OCI-LY3 (cell line): ENCODE measurements at regions not wholly inside any gene's neighbourhood (a gene's known extent, or its start where the extent isn't known, plus 50 kb on each side); places are given as distances from the start of the nearest gene placed in this dataset.
"Not testable (repeated sequence)": the region's sequence is repeated elsewhere in the genome, so short reads cannot be mapped to it uniquely, and the experiment has no call there.

Experiments used
- H2AFZ ChIP-seq: fragments of 200-600, 300-600 bp; shearing (Covaris generic); 2 replicates; pipeline ENCODE4 v1.6.0; 2014; ENCODE audit warnings: antibody characterized with exemption, low read depth, low read length
- H3K27ac ChIP-seq: fragments of 200-600, 300-600 bp; sonication (generic); 2 replicates; pipeline ENCODE4 v1.5.1; 2014; ENCODE audit warnings: mild to moderate bottlenecking, low read length, moderate library complexity, mixed read lengths
- H3K27me3 ChIP-seq: fragments of 200-600, 300-600 bp; sonication (generic); 2 replicates; pipeline ENCODE4 v1.6.1; 2014; ENCODE audit warnings: low read depth, low read length, mixed read lengths
- H3K36me3 ChIP-seq: fragments of 200-600, 300-600 bp; sonication (generic); replicated peaks from 2 replicates; pipeline ENCODE3; 2014; ENCODE audit warnings: low read depth, low read length, mixed read lengths
- H3K4me1 ChIP-seq: fragments of 300-600, 200-600 bp; sonication (generic); 2 replicates; pipeline ENCODE4 v1.6.1; 2014; ENCODE audit warnings: low read length, mixed read lengths
- H3K4me2 ChIP-seq: fragments of 200-600, 300-600 bp; sonication (generic); 2 replicates; pipeline ENCODE4 v1.6.1; 2014; ENCODE audit warnings: low read length, mixed read lengths
- H3K4me3 ChIP-seq: fragments of 300-600, 200-600 bp; sonication (generic); 2 replicates; pipeline ENCODE4 v1.5.1; 2014; ENCODE audit warnings: antibody characterized with exemption, mild to moderate bottlenecking, low read length, moderate library complexity
- H3K79me2 ChIP-seq: fragments of 300-600, 200-600 bp; shearing (Covaris generic); 2 replicates; pipeline ENCODE4 v1.6.1; 2014; ENCODE audit warnings: mild to moderate bottlenecking, low read length, mixed read lengths
- H3K9ac ChIP-seq: fragments of 300-600, 200-600 bp; shearing (Covaris generic); 2 replicates; pipeline ENCODE4 v1.6.0; 2014; ENCODE audit warnings: mild to moderate bottlenecking, low read length, moderate library complexity
- H3K9me3 ChIP-seq: fragments of 200-600, 300-600 bp; shearing (Covaris generic); 2 replicates; pipeline ENCODE4 v1.6.1; 2014; ENCODE audit warnings: low read length, mixed read lengths; ENCODE audit not compliant: insufficient read depth
- H4K20me1 ChIP-seq: fragments of 200-600, 300-600 bp; sonication (generic); 2 replicates; pipeline ENCODE4 v1.6.1; 2016; ENCODE audit warnings: low read length, mixed read lengths; ENCODE audit not compliant: insufficient read depth
- EZH2phosphoT487 ChIP-seq: fragments of 200-600 bp; shearing (Covaris generic); IDR thresholded peaks from 2 replicates; pipeline ENCODE4 v1.6.1; 2018; ENCODE audit warnings: antibody characterized with exemption, mixed run types, low read depth
- TF ChIP-seq, protein P1 (sequence below): fragments of 200-600, 300-600 bp; sonication (generic); IDR thresholded peaks from 2 replicates; pipeline ENCODE4 v1.5.1; 2014; ENCODE audit warnings: antibody characterized with exemption, low read length, low read depth

- H3K79me2 ChIP-seq: no peaks in the 10 kb centered on the region
- TF ChIP-seq, protein P1, sequence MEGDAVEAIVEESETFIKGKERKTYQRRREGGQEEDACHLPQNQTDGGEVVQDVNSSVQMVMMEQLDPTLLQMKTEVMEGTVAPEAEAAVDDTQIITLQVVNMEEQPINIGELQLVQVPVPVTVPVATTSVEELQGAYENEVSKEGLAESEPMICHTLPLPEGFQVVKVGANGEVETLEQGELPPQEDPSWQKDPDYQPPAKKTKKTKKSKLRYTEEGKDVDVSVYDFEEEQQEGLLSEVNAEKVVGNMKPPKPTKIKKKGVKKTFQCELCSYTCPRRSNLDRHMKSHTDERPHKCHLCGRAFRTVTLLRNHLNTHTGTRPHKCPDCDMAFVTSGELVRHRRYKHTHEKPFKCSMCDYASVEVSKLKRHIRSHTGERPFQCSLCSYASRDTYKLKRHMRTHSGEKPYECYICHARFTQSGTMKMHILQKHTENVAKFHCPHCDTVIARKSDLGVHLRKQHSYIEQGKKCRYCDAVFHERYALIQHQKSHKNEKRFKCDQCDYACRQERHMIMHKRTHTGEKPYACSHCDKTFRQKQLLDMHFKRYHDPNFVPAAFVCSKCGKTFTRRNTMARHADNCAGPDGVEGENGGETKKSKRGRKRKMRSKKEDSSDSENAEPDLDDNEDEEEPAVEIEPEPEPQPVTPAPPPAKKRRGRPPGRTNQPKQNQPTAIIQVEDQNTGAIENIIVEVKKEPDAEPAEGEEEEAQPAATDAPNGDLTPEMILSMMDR: no peak
- TF ChIP-seq EZH2phosphoT487: no peak
- H3K27me3 ChIP-seq: no peaks in the 10 kb centered on the region
- H3K27ac ChIP-seq: no peak overlapping the region
- H3K4me2 ChIP-seq: no peak overlapping the region
- H4K20me1 ChIP-seq: no peaks in the 10 kb centered on the region
- no peaks in the 10 kb centered on the region for H3K9me3 ChIP-seq
- peaks cover 4% of the 10 kb centered on the region for H3K36me3 ChIP-seq
- H3K9ac ChIP-seq: no peak overlapping the region
- no peaks in the 10 kb centered on the region for H3K4me1 ChIP-seq
- H2AFZ ChIP-seq: no peak overlapping the region
- H3K4me3 ChIP-seq: no peak overlapping the region
These were observed 307.4 kb upstream of the SEMA3C start for GRCh38 chr7:81226234-81226633.

DNA sequence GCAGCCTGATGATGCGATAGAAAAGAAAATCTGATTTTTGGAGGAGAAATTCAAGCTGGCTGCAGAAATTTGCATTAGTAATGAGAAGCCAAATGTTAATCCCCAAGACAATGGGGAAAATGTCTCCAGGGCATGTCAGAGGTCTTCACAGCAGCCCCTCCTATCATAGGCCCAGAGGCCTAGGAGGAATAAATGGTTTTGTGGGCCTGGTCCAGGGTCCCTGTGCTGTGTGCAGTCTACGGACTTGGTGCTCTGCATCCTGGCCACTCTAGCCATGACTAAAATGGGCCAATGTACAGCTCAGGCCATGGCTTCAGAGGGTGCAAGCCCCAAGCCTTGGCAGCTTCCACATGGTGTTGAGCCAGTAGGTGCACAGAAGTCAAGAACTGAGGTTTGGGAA, 303.8 kb upstream of the SEMA3C start:
- not testable (repeated sequence) for H4K20me1 ChIP-seq, H3K9me3 ChIP-seq, H3K4me1 ChIP-seq, H3K27ac ChIP-seq, H2AFZ ChIP-seq, H3K9ac ChIP-seq, H3K27me3 ChIP-seq, H3K4me2 ChIP-seq, H3K36me3 ChIP-seq, H3K79me2 ChIP-seq, H3K4me3 ChIP-seq

DNA sequence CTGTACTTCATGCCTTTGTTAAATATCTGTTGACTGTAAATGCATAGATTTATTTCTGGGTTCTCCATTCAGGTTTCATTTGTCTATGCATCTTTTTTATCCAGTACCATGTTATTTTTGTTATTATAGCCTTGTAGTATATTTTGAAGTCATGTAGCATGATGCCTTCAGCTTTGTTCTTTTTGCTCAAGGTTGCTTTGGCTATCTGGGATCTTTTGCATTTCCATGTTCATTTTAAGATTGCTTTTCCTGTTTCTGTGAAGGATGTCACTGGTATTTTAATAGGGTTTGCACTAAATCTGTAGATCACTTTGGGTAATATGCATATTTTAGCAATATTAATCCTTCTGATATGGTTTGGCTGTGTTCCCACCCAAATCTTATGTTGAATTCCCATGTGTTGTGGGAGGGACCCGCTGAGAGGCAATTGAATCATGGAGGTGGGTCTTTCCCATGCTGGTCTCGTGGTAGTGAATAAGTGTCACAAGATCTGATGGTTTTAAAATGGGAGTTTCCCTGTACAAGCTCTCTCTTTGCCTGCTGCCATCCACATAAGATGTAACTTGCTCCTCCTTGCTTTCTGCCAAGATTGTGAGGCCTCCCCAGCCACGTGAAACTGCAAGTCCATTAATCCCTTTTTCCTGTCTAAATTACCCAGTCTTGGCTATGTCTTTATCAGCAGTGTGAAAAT, 302.8 kb upstream of the SEMA3C start:
- H4K20me1 ChIP-seq: no peaks in the 10 kb centered on the region
- H3K27ac ChIP-seq: no peak overlapping the region
- H3K4me2 ChIP-seq: no peak overlapping the region
- H3K9me3 ChIP-seq: no peaks in the 10 kb centered on the region
- TF ChIP-seq EZH2phosphoT487: no peak
- TF ChIP-seq, protein P1: no peak
- no peak overlapping the region for H3K4me3 ChIP-seq
- H3K36me3 ChIP-seq: peaks cover 4% of the 10 kb centered on the region
- no peak overlapping the region for H3K9ac ChIP-seq
- no peak overlapping the region for H2AFZ ChIP-seq
- no peaks in the 10 kb centered on the region for H3K4me1 ChIP-seq
- no peaks in the 10 kb centered on the region for H3K27me3 ChIP-seq
- H3K79me2 ChIP-seq: no peaks in the 10 kb centered on the region

DNA sequence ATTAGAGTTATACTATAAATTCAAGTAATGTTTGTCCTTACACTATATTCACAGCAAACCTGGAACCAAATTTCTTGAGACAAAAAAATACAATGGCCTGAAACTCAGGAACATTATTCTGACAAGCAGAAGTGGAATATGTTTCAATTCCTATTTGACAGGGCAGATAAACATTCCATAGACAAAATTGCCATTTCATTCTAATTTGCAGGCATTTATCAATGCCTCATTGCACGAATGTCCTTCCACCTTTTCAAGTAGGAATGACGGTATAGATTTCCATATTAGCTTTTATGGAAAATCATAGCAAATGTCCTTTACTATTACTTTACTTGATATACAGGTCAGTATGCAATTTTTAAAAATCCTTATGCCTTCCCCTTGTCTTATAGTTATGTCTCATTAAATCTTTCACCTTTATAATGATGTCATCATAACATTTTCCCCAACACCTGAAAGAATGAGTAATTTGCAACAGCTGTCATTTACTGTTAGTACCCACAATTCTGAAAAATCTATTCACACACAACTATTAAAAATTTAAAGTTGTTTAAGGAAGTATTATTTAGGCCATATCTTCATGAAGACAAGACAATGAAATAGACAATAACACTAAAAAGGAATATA, 299.7 kb upstream of the SEMA3C start:
- Histone ChIP-seq H3K4me1 (no peaks in the 10 kb centered on the region), H2AFZ (no peak overlapping the region), H3K36me3 (no peaks in the 10 kb centered on the region), H3K27ac (no peak overlapping the region), H3K27me3 (no peaks in the 10 kb centered on the region), H3K79me2 (no peaks in the 10 kb centered on the region), H3K9me3 (no peaks in the 10 kb centered on the region), H3K4me3 (no peak overlapping the region), H4K20me1 (no peaks in the 10 kb centered on the region), H3K4me2 (no peak overlapping the region), H3K9ac (no peak overlapping the region)
- TF ChIP-seq, protein P1: no peak
- no peak for TF ChIP-seq EZH2phosphoT487
